Gastroesophageal sphincter (tissue), 4 donors: ENCODE measurements at regions not wholly inside any gene's neighbourhood (a gene's known extent, or its start where the extent isn't known, plus 50 kb on each side); places are given as distances from the start of the nearest gene placed in this dataset.

ENCODE experiments used
- ATAC-seq: fragments of 150-250 bp; one replicate; pipeline ENCODE4 v1.9.1; 2016; ENCODE audit warnings: mild to moderate bottlenecking, moderate library complexity
- H3K27ac ChIP-seq, 4 donors: fragments of 200-600 bp; sonication (generic) in 3 of 4; 1 replicate in 3 of 4; 2 replicates in 1 of 4; pipeline ENCODE4 v1.5.1; 2016 to 2019
- H3K27me3 ChIP-seq: fragments of 200-600 bp; sonication (generic); one replicate; pipeline ENCODE4 v1.5.1; 2019
- H3K36me3 ChIP-seq, 2 donors: fragments of 200-600 bp; sonication (generic); one replicate each; pipeline ENCODE4 v1.5.1; 2019; ENCODE audit warnings: control low read depth in 1 of 2
- H3K4me1 ChIP-seq, 3 donors: fragments of 200-600 bp; sonication (generic); 1 replicate in 2 of 3; 2 replicates in 1 of 3; pipeline ENCODE4 v1.5.1; 2016 to 2019; ENCODE audit warnings: control low read depth in 2 of 3
- H3K4me3 ChIP-seq, 2 donors: fragments of 200-600 bp; sonication (generic); one replicate each; pipeline ENCODE4 v1.5.1; 2019; ENCODE audit warnings: mild to moderate bottlenecking in 1 of 2, moderate library complexity in 1 of 2
- H3K9me3 ChIP-seq, 3 donors: fragments of 200-600 bp; sonication (generic); one replicate each; pipeline ENCODE4 v1.5.1; 2017 to 2019; ENCODE audit warnings: control low read depth in 2 of 3
- CTCF ChIP-seq, 4 experiments: fragments of 200-600 bp in 2 of 4; fragments of 450-650 bp in 2 of 4; sonication (generic) in 1 of 4; IDR thresholded peaks; one replicate each; pipeline ENCODE4 v1.5.1; 2017 to 2019; ENCODE audit warnings: antibody characterized with exemption in 4 of 4, mild to moderate bottlenecking in 2 of 4, moderate library complexity in 2 of 4
- EP300 ChIP-seq: sonication (generic); formaldehyde crosslinking; IDR thresholded peaks from one replicate; pipeline ENCODE4 v1.6.1; 2017; ENCODE audit warnings: antibody characterized with exemption, mild to moderate bottlenecking
- POLR2A ChIP-seq, 2 donors: fragments of 450-650 bp; IDR thresholded peaks; one replicate each; pipeline ENCODE4 v1.6.1; 2017; ENCODE audit warnings: antibody characterized with exemption in 2 of 2, mild to moderate bottlenecking in 2 of 2, moderate library complexity in 1 of 2
- POLR2AphosphoS5 ChIP-seq: sonication (generic); formaldehyde crosslinking; IDR thresholded peaks from one replicate; pipeline ENCODE4 v1.6.1; 2017; ENCODE audit warnings: antibody characterized with exemption
- WGBS, 2 donors: methylation state at CpG; one replicate each; pipeline ENCODE4 v1.1.5; 2018; ENCODE audit warnings: low coverage in 1 of 2; 5-methylcytosine and 5-hydroxymethylcytosine counted together

GRCh38 chr4:180465364-180465763, 1777.8 kb upstream of the TENM3 start:
- Histone ChIP-seq H3K4me3 (no peak overlapping the region), H3K4me1 (no peaks in the 10 kb centered on the region), H3K27me3 (no peaks in the 10 kb centered on the region), H3K27ac (no peak overlapping the region), H3K9me3 (no peaks in the 10 kb centered on the region), H3K36me3 (no peaks in the 10 kb centered on the region)
- TF ChIP-seq POLR2AphosphoS5, result no peak
- no peak for TF ChIP-seq CTCF (IDR thresholded peaks at IDR 0.05)
- TF ChIP-seq POLR2A (IDR thresholded peaks at IDR 0.05), result no peak
- no peak for ATAC-seq
- 76 to 90% methylated on average over 2 to 3 of the region's 3 CpGs for WGBS, 2 donors

- H3K4me1 ChIP-seq, result no peaks in the 10 kb centered on the region
- no peak for ATAC-seq
- TF ChIP-seq CTCF (IDR thresholded peaks at IDR 0.05), result no peak
- TF ChIP-seq POLR2AphosphoS5, result no peak
- no peak for TF ChIP-seq POLR2A (IDR thresholded peaks at IDR 0.05)
- TF ChIP-seq EP300, result no peak
- 0 to 20% methylated on average over 1 of the region's 1 CpG for WGBS, 2 donors
- H3K36me3 ChIP-seq, result no peaks in the 10 kb centered on the region
- H3K27me3 ChIP-seq, result no peaks in the 10 kb centered on the region
- H3K9me3 ChIP-seq, result no peaks in the 10 kb centered on the region
- H3K27ac ChIP-seq, result no peak overlapping the region
- no peak overlapping the region for H3K4me3 ChIP-seq
Measured at GRCh38 chr4:180483036-180483435, 1760.2 kb upstream of the TENM3 start.

GRCh38 chr4:180485407-180485806, 1757.8 kb upstream of the TENM3 start:
- TF ChIP-seq POLR2AphosphoS5 (no peak), POLR2A (IDR thresholded peaks at IDR 0.05) (no peak), CTCF (IDR thresholded peaks at IDR 0.05) (no peak), EP300 (no peak)

GRCh38 chr4:180486342-180486741, 1756.9 kb upstream of the TENM3 start:
- ATAC-seq, result no peak
- H3K27ac ChIP-seq, result no peak overlapping the region
- H3K9me3 ChIP-seq, result no peaks in the 10 kb centered on the region
- no peaks in the 10 kb centered on the region for H3K27me3 ChIP-seq
- H3K36me3 ChIP-seq, result no peaks in the 10 kb centered on the region
- no peak for TF ChIP-seq CTCF (IDR thresholded peaks at IDR 0.05)
- WGBS, 2 donors, result 56 to 84% methylated on average over 1 to 4 of the region's 4 CpGs
- H3K4me1 ChIP-seq, result no peaks in the 10 kb centered on the region
- H3K4me3 ChIP-seq, result no peak overlapping the region

More at GRCh38 chr4:180485407-180485806, 1757.8 kb upstream of the TENM3 start:
- H3K4me1 ChIP-seq, result no peaks in the 10 kb centered on the region
- H3K4me3 ChIP-seq, result no peak overlapping the region
- no peak overlapping the region for H3K27ac ChIP-seq
- no peaks in the 10 kb centered on the region for H3K27me3 ChIP-seq
- no peaks in the 10 kb centered on the region for H3K9me3 ChIP-seq
- ATAC-seq, result no peak
- no peaks in the 10 kb centered on the region for H3K36me3 ChIP-seq

- Histone ChIP-seq H3K9me3 (no peaks in the 10 kb centered on the region), H3K36me3 (no peaks in the 10 kb centered on the region), H3K4me3 (no peak overlapping the region), H3K27ac (no peak overlapping the region), H3K4me1 (no peaks in the 10 kb centered on the region), H3K27me3 (no peaks in the 10 kb centered on the region)
- no peak for ATAC-seq
- TF ChIP-seq POLR2AphosphoS5, result no peak
- no peak for TF ChIP-seq POLR2A (IDR thresholded peaks at IDR 0.05)
- no peak for TF ChIP-seq CTCF (IDR thresholded peaks at IDR 0.05)
- TF ChIP-seq EP300, result no peak
Measured at GRCh38 chr4:180489787-180490186, 1753.4 kb upstream of the TENM3 start.
